IMR-90 (cell line): ENCODE measurements at regions not wholly inside any gene's neighbourhood (a gene's known extent, or its start where the extent isn't known, plus 50 kb on each side); places are given as distances from the start of the nearest gene placed in this dataset.

Source experiments
- ATAC-seq: fragments of 200-7000 bp; cut with Tn5 transposase; 2 replicates; pipeline ENCODE4 v1.9.1; 2020; ENCODE audit warnings: low read depth, mild to moderate bottlenecking, moderate library complexity
- BruUV-seq: library from RNA; stranded (reverse); fragments of 400-500 nt; replicated peaks from 2 replicates; lab custom pipeline; 2021; lab: Mats Ljungman, UMichigan
- CTCF ChIA-PET: fragments of 300-600 bp; formaldehyde crosslinking; extraction: SDS; loops from one replicate; lab custom pipeline; 2021; ENCODE audit warnings: antibody characterized with exemption; lab: Yijun Ruan, JAX
- POLR2A ChIA-PET: fragments of 300-600 bp; sonication (Branson Sonifier 250); formaldehyde crosslinking; loops from one replicate; lab custom pipeline; 2022; ENCODE audit warnings: antibody characterized with exemption; ENCODE audit not compliant: unreplicated experiment; lab: Charles Lee
- DNase-seq: peaks from one replicate; pipeline ENCODE4 v3.0.0; 2013
- H2AFZ ChIP-seq: replicated peaks from 2 replicates; pipeline ENCODE3; 2013; ENCODE audit warnings: low read length, mild to moderate bottlenecking; ENCODE audit not compliant: poor library complexity
- H2AK5ac ChIP-seq: 2 replicates; pipeline ENCODE4 v1.6.1; 2013; ENCODE audit warnings: low read depth, low read length, inconsistent platforms
- H2AK9ac ChIP-seq: replicated peaks from 2 replicates; pipeline ENCODE3; 2013; ENCODE audit warnings: mild to moderate bottlenecking, low read depth, low read length, moderate library complexity; ENCODE audit not compliant: poor library complexity
- H2BK120ac ChIP-seq: 2 replicates; pipeline ENCODE4 v1.6.1; 2013; ENCODE audit warnings: low read depth, low read length, inconsistent platforms
- H2BK15ac ChIP-seq: 3 replicates; pipeline ENCODE4 v1.6.1; 2013; ENCODE audit warnings: low read depth, low read length, inconsistent platforms
- H2BK20ac ChIP-seq: 2 replicates; pipeline ENCODE4 v1.6.1; 2013; ENCODE audit warnings: low read depth, mild to moderate bottlenecking, inconsistent platforms, low read length, moderate library complexity
- H2BK5ac ChIP-seq: 2 replicates; pipeline ENCODE4 v1.6.1; 2013; ENCODE audit warnings: mild to moderate bottlenecking, low read depth, low read length, inconsistent platforms; ENCODE audit not compliant: poor library complexity, severe bottlenecking
- H3K14ac ChIP-seq: replicated peaks from 2 replicates; pipeline ENCODE4 v1.6.1; 2013; ENCODE audit warnings: low read depth, low read length, inconsistent platforms
- H3K18ac ChIP-seq: 2 replicates; pipeline ENCODE4 v1.6.1; 2013; ENCODE audit warnings: low read depth, low read length, control low read depth
- H3K23ac ChIP-seq: 2 replicates; pipeline ENCODE4 v1.6.1; 2013; ENCODE audit warnings: low read depth, low read length, inconsistent platforms
- H3K27ac ChIP-seq: 2 replicates; pipeline ENCODE4 v1.5.1; 2013; ENCODE audit warnings: mild to moderate bottlenecking, control low read depth, low read length; ENCODE audit not compliant: insufficient read depth
- H3K27me3 ChIP-seq: 2 replicates; pipeline ENCODE4 v1.6.1; 2013; ENCODE audit warnings: low read length; ENCODE audit not compliant: control insufficient read depth, insufficient read depth
- H3K36me3 ChIP-seq: 2 replicates; pipeline ENCODE4 v1.6.1; 2013; ENCODE audit warnings: low read length, mixed read lengths; ENCODE audit not compliant: control insufficient read depth, insufficient read depth
- H3K4ac ChIP-seq: 2 replicates; pipeline ENCODE4 v1.6.1; 2013; ENCODE audit warnings: low read depth, low read length, inconsistent platforms
- H3K4me1 ChIP-seq: 2 replicates; pipeline ENCODE4 v1.6.1; 2013; ENCODE audit warnings: low read length, mixed read lengths; ENCODE audit not compliant: control insufficient read depth, insufficient read depth
- H3K4me2 ChIP-seq: 2 replicates; pipeline ENCODE4 v1.6.1; 2013; ENCODE audit warnings: low read depth, mild to moderate bottlenecking, control low read depth, low read length, moderate library complexity
- H3K4me3 ChIP-seq: 2 replicates; pipeline ENCODE4 v1.5.1; 2013; ENCODE audit warnings: low read depth, mild to moderate bottlenecking, control low read depth, low read length, moderate library complexity; ENCODE audit not compliant: insufficient read depth
- H3K56ac ChIP-seq: 2 replicates; pipeline ENCODE4 v1.6.1; 2013; ENCODE audit warnings: low read length, inconsistent platforms; ENCODE audit not compliant: insufficient read depth; ENCODE audit errors: extremely low read depth
- H3K79me1 ChIP-seq, 2 experiments: 2 replicates each; pipeline ENCODE4 v1.6.1; 2013; ENCODE audit warnings: low read length in 2 of 2, inconsistent platforms in 1 of 2, low read depth in 1 of 2
- H3K9ac ChIP-seq: 2 replicates; pipeline ENCODE4 v1.6.1; 2013; ENCODE audit warnings: low read depth, low read length, control low read depth
- H3K9me1 ChIP-seq: 2 replicates; pipeline ENCODE4 v1.6.1; 2013; ENCODE audit warnings: low read length, inconsistent platforms; ENCODE audit not compliant: insufficient read depth
- H3K9me3 ChIP-seq: 2 replicates; pipeline ENCODE4 v1.6.1; 2013; ENCODE audit warnings: low read length; ENCODE audit not compliant: control insufficient read depth, insufficient read depth
- H4K20me1 ChIP-seq: 2 replicates; pipeline ENCODE4 v1.6.1; 2013; ENCODE audit warnings: low read length, inconsistent platforms; ENCODE audit not compliant: insufficient read depth
- H4K5ac ChIP-seq: 2 replicates; pipeline ENCODE4 v1.6.1; 2013; ENCODE audit warnings: mild to moderate bottlenecking, low read depth, low read length, control low read depth
- H4K8ac ChIP-seq, 2 experiments: 2 replicates each; pipeline ENCODE4 v1.6.1; 2013; ENCODE audit warnings: low read depth in 2 of 2, low read length in 2 of 2, control low read depth in 1 of 2, inconsistent platforms in 1 of 2
- H4K91ac ChIP-seq: 2 replicates; pipeline ENCODE4 v1.6.1; 2013; ENCODE audit warnings: low read depth, low read length, inconsistent platforms; ENCODE audit not compliant: insufficient read depth
- BHLHE40 ChIP-seq: fragments of 150-350 bp; IDR thresholded peaks from 2 replicates; pipeline ENCODE4 v1.6.1; 2016; ENCODE audit warnings: mild to moderate bottlenecking, low read depth, low read length
- CEBPB ChIP-seq: IDR thresholded peaks from 2 replicates; pipeline ENCODE4 v1.6.1; 2012; ENCODE audit warnings: low read depth, low read length, improper control_type of control experiment
- FOS ChIP-seq: fragments of 150-350 bp; IDR thresholded peaks from 2 replicates; pipeline ENCODE4 v1.6.1; 2016; ENCODE audit warnings: low read depth, low read length
- WGBS, 2 experiments: methylation state at CpG; one replicate each; pipeline versions ENCODE4 v1.1.5 to v1.1.7; 2013; ENCODE audit warnings: missing lambda C conversion rate in 2 of 2; ENCODE audit not compliant: insufficient read length in 1 of 2; ENCODE audit errors: extremely low coverage in 2 of 2; 5-methylcytosine and 5-hydroxymethylcytosine counted together
- dilution Hi-C: fragments of 300-500 bp; cut with HindIII; formaldehyde crosslinking; loops from one replicate; pipeline ENCODE4 v1.14.3; 2018; ENCODE audit warnings: low sequenced_read_pairs; ENCODE audit not compliant: unreplicated experiment
- in situ Hi-C: fragments of 300-500 bp; cut with MboI; formaldehyde crosslinking; loops from 3 replicates; pipeline ENCODE4 v1.14.3; 2019; ENCODE audit warnings: low sequenced_read_pairs, inconsistent platforms, mixed read lengths
- intact Hi-C: fragments of 100-400 bp; cut with micrococcal nuclease; formaldehyde crosslinking; loops from 2 replicates; pipeline ENCODE4 v1.10.0; 2022

GRCh38 chr2:52934323-52934898 is 833.2 kb upstream of the CHAC2 start:
- peak; percentile 93 for TF ChIP-seq FOS
- no peak; the same call in 1 of the 2 replicates for TF ChIP-seq CEBPB
- TF ChIP-seq BHLHE40 = peak; percentile 31; the same call in 1 of the 2 replicates
- H3K4ac ChIP-seq = no peak overlapping the region
- peak overlapping the region; percentile 91 for H2BK5ac ChIP-seq
- WGBS, 2 experiments = no CpG with 5 or more reads among the region's 3 CpGs
- intact Hi-C loops (no loop called here), in situ Hi-C loops (no loop called here), dilution Hi-C loops (no loop called here)
- H3K27me3 ChIP-seq = no peaks in the 10 kb centered on the region
- no peak overlapping the region for H2AFZ ChIP-seq
- H3K14ac ChIP-seq = no peak overlapping the region
- H3K9ac ChIP-seq = no peak overlapping the region; the same call in 1 of the 2 replicates
- peak overlapping the region; percentile 63 for H3K4me2 ChIP-seq
- peaks cover 4% of the 10 kb centered on the region for H3K4me1 ChIP-seq
- peak overlapping the region; percentile 59; the same call in 1 of the 2 replicates for H3K56ac ChIP-seq
- H3K9me1 ChIP-seq = no peaks in the 10 kb centered on the region
- POLR2A ChIA-PET = no interaction called here
- CTCF ChIA-PET = interaction anchor here (0.9 kb wide), 1 partner anchor 17 kb away, joined by 3 read pairs; no protein-coding TSS in a partner anchor
- H3K18ac ChIP-seq = peak overlapping the region; percentile 81
- H2AK5ac ChIP-seq = no peak overlapping the region
- H4K20me1 ChIP-seq = no peaks in the 10 kb centered on the region
- DNase-seq (peak; percentile 91), ATAC-seq (peak; percentile 58)
- H3K79me1 ChIP-seq = no peaks in the 10 kb centered on the region
- peak overlapping the region; percentile 41 to 66; a peak in 3 of 4 replicates for H4K8ac ChIP-seq
- H3K27ac ChIP-seq = peak overlapping the region; percentile 77; the same call in 1 of the 2 replicates
- no peak overlapping the region for H2AK9ac ChIP-seq
- H3K23ac ChIP-seq = no peak overlapping the region
- peaks cover 5% of the 10 kb centered on the region for H3K9me3 ChIP-seq
- peak overlapping the region; percentile 74; the same call in 1 of the 2 replicates for H4K91ac ChIP-seq
- peak overlapping the region; percentile 86 for H2BK20ac ChIP-seq
- no peaks in the 10 kb centered on the region for H3K36me3 ChIP-seq
- H2BK120ac ChIP-seq = peak overlapping the region; percentile 33
- 0 out of 3 replicates have a peak overlapping the region, but pooled peaks have one; percentile 86 for H2BK15ac ChIP-seq
- peak overlapping the region; percentile 89 for H4K5ac ChIP-seq
- BruUV-seq = no TSS peak
- H3K4me3 ChIP-seq = no peak overlapping the region
